HG02938 (cell line): ENCODE measurements at regions not wholly inside any gene's neighbourhood (a gene's known extent, or its start where the extent isn't known, plus 50 kb on each side); places are given as distances from the start of the nearest gene placed in this dataset.

Source experiments
- ATAC-seq: cut with Tn5 transposase; IDR thresholded peaks from one replicate; pipeline ENCODE4 v1.9.1; 2021; ENCODE audit warnings: mild to moderate bottlenecking, moderate library complexity; ENCODE audit not compliant: unreplicated experiment

- ATAC-seq = no peak
These were observed 315.2 kb upstream of the CHAC2 start for GRCh38 chr2:53452400-53452799.

GRCh38 chr2:53450923-53451322 is 316.7 kb upstream of the CHAC2 start:
- no peak for ATAC-seq

DNA sequence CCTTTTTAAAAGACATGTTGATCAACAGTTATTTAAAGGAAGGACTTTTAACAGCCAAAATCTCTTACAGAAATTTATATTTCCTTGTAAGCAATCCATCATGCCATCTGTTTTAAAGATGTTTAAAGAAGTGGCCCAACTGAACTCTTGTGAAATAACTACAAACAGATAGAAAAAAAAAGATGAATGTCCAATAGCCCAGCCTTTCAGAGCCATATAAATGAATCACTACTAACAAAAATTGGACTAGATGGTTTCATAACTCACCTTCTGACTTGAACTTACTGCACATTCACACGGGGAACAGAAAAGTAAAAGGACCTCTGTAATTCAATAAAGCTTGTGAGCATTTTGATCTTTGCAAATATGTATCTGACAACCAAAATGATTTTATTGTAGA is 319.0 kb upstream of the CHAC2 start:
- ATAC-seq = no peak

GRCh38 chr2:53448086-53448485 is 319.5 kb upstream of the CHAC2 start:
- ATAC-seq = no peak

GRCh38 chr2:53445383-53446070 is 322.1 kb upstream of the CHAC2 start:
- no peak for ATAC-seq

DNA sequence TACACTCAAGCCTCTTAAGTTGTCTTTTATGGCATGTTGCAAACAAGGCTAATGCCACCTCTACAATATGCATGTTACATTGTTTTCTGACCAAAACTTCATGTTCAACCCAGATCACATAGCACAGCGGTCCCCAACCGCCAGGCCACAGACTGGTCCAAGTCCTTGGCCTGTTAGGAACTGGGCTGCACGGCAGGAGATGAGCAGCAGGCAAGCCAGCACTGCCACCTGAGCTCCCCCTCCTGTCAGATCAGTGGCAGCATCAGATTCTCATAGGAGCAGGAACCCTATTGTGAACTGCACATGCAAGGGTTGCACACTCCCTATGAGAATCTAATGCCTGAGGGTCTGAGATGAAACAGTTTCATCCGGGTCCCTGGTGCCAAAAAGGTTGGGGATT is 324.8 kb upstream of the CHAC2 start:
- ATAC-seq = no peak

DNA sequence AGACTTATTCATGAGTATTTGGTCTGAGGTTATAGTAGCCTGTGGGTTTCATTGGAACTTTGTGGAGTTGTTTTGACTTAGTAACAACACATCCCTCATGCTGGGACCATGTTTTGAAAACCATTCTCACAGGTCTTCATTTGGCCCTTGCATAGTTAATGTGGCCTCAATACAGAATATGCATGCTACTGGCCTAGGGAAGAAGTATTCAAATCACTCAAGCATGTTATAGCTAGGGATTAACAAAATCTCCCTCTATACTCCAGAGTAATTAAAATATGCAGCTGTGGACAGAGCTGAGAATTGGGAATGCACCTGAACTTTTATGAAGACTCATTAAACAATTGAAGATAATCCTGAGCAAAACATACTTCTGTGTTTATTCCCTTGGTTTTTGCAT is 325.5 kb upstream of the CHAC2 start:
- no peak for ATAC-seq

DNA sequence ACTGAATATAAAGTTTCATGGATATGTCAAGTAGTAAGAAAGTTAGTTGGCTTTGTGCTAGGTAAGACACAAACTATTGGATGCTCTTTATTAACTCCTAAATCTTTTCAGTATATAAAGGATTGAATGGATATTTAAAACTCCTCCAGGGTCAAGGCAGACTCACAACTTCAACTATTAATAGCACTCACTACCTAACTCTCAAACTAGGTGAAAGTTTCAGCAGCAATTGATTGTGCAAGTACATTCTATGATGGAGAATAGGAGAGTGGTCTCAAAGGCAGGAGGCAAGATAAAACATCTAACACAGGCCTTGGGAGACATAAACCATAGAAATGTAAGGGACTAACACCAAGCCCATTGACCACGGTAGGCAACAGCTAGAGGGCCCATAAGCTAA is 328.9 kb upstream of the CHAC2 start:
- no peak for ATAC-seq

DNA sequence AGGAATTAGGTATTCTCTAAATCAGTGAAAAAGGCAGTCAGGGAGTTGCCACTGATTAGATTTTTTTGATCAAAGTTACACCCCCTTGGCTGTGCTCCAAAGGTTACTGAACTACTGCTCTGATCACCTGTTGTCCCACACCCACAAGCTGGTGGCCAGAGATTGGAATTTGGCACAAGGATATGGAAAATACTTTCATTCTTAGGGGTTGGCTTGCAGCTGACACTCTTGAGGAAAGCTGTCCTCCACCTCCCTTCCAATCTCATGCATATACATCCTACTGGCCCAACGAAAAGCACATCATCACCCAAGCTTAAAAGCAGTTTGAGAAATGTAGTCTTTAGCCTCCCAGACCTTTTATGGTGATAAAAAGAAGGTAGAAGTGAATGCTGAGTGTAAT is 329.5 kb upstream of the CHAC2 start:
- no peak for ATAC-seq

GRCh38 chr2:53437371-53437770 is 330.2 kb upstream of the CHAC2 start:
- ATAC-seq = no peak

GRCh38 chr2:53436882-53437281 is 330.7 kb upstream of the CHAC2 start:
- ATAC-seq = no peak

DNA sequence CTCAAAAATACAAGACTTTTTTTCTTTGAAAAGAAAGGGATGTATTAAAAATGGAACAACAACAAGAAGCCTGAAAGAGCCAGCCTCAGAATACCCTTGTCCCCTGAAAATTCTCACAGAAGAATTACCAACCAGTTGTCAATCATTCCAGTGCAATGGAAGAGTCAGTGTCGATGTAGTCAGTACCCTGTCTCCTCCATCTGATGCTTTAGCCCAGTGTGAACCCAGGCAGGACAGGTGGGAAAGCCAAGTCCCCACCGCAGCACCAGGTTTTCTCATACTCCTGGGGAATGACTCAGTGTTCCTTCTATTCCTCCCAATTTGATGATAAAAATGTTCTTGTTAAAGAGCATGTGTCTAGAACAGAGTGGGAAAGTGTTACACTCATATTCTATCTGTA is 332.0 kb upstream of the CHAC2 start:
- ATAC-seq = no peak

- no peak for ATAC-seq
These were observed 333.1 kb upstream of the CHAC2 start for GRCh38 chr2:53434466-53434865.

DNA sequence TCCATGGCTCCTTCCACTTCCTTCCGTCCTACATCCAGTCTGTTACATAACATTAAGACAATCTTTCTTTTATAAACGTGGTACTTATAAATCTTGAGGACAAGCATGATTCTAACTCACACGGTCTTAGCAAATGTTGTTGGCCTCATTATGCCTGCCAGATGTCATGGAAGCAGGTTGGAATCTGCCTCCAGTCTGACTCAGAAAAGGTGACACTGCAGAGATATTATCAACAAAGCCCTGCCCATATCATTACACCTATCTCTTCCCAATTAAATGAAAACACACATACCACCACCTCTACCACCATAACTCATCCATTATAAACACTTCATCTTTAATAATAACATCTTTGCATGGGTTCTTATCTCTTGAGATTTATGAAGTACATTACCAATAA is 334.7 kb upstream of the CHAC2 start:
- ATAC-seq = no peak

- no peak for ATAC-seq
These were observed 337.7 kb upstream of the CHAC2 start for GRCh38 chr2:53429901-53430300.

DNA sequence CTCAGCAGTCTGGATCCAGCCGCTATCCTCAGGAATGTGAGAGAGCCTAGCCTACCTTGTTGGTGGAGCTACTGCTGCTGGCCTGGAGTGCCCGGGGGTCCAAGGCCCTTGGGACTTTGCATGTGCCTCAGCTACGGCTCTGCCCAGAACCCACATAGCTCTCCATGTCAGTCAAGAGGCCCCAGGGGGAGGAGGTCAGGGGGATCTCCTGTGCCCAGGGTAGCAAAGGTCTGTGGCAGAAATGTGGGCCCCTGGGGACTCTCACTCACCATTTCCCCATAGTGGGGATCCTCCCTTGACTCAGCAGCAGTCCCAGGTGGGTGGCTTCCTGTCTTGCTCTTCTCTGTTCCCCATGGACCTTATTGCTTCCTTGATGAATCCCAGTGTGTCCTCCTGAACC is 342.7 kb upstream of the CHAC2 start:
- ATAC-seq = peak; percentile 48

DNA sequence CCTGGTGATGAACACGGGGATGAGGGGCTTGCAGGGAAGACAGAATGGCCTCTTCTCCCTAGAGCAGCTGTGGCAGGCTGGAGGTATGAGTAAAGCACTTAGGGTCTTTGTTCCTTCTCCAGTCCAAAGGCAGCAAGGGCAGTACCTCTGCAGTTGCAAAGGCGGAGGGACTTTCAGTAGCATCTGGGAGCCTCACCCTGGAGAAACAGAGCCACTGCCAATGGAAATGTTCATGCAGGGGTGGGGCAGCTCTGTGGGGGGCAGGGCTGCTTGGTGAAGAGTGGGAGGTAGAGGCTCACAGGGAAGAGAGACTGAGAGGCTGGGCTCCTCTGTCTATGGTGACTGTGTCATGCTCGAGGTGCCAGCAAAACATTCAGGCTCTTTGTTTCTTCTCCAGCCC is 344.1 kb upstream of the CHAC2 start:
- ATAC-seq = no peak

GRCh38 chr2:53422979-53423378 is 344.6 kb upstream of the CHAC2 start:
- ATAC-seq = peak; percentile 42

GRCh38 chr2:53417385-53417784 is 350.2 kb upstream of the CHAC2 start:
- ATAC-seq = no peak

DNA sequence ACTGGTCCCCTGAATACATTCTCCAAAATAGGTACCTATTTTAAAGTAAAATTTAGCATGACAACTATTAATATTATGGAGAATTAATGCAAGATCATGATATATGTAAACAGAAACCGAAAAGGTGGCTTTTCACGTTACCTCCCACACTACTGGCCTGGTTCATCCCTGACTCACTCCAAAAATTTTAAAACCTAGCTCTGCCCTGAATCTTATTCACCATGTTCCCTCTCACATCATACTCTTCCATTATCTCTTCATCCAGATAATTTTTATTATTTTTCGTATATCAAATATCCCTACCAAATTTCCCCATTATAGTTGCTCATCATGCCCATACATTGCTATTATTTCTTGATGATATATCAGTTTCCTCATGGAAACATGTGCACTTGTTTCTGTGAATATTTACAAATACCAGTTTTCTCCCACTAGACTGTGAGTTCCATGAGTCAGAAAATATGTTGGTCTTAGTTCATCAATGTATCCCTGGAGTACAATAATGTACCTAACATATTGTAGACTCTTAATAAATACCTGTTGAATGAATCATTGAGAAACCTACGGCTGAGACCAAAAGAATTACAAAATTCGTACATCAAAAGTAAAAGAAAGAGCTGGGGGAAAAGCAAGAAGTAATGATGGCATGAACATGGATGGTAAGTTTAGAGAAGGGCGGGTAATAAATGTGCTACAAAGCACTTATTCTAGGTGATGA is 360.1 kb upstream of the CHAC2 start:
- no peak for ATAC-seq

- peak; percentile 70 for ATAC-seq
These were observed 363.7 kb upstream of the CHAC2 start for GRCh38 chr2:53403792-53404413.

DNA sequence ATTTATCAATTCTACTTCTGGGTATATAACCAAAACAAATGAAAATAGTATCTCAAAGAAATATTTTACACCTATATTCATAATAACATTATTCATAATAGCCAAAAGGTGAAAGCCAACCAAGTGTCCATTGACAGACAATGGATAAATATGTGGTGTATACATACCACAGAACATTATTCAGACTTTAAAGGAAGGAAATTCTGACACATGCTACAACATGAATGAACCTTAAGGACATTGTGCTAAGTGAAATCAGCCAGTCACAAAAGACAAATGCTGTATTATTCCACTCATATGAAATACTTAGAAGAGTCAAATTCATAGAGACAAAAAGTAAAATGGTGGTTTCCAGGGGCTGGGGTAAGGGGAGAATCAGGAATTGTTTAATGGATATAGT is 370.5 kb upstream of the CHAC2 start:
- no peak for ATAC-seq
